IMR-90 (cell line): ENCODE measurements at regions not wholly inside any gene's neighbourhood (a gene's known extent, or its start where the extent isn't known, plus 50 kb on each side); places are given as distances from the start of the nearest gene placed in this dataset.

ENCODE experiments used
- ATAC-seq: fragments of 200-7000 bp; cut with Tn5 transposase; 2 replicates; pipeline ENCODE4 v1.9.1; 2020; ENCODE audit warnings: low read depth, mild to moderate bottlenecking, moderate library complexity
- BruUV-seq: library from RNA; stranded (reverse); fragments of 400-500 nt; replicated peaks from 2 replicates; lab custom pipeline; 2021; lab: Mats Ljungman, UMichigan
- CTCF ChIA-PET: fragments of 300-600 bp; formaldehyde crosslinking; extraction: SDS; loops from one replicate; lab custom pipeline; 2021; ENCODE audit warnings: antibody characterized with exemption; lab: Yijun Ruan, JAX
- POLR2A ChIA-PET: fragments of 300-600 bp; sonication (Branson Sonifier 250); formaldehyde crosslinking; loops from one replicate; lab custom pipeline; 2022; ENCODE audit warnings: antibody characterized with exemption; ENCODE audit not compliant: unreplicated experiment; lab: Charles Lee
- DNase-seq: peaks from one replicate; pipeline ENCODE4 v3.0.0; 2013
- H2AFZ ChIP-seq: replicated peaks from 2 replicates; pipeline ENCODE3; 2013; ENCODE audit warnings: low read length, mild to moderate bottlenecking; ENCODE audit not compliant: poor library complexity
- H2AK5ac ChIP-seq: 2 replicates; pipeline ENCODE4 v1.6.1; 2013; ENCODE audit warnings: low read depth, low read length, inconsistent platforms
- H2AK9ac ChIP-seq: replicated peaks from 2 replicates; pipeline ENCODE3; 2013; ENCODE audit warnings: mild to moderate bottlenecking, low read depth, low read length, moderate library complexity; ENCODE audit not compliant: poor library complexity
- H2BK120ac ChIP-seq: 2 replicates; pipeline ENCODE4 v1.6.1; 2013; ENCODE audit warnings: low read depth, low read length, inconsistent platforms
- H2BK15ac ChIP-seq: 3 replicates; pipeline ENCODE4 v1.6.1; 2013; ENCODE audit warnings: low read depth, low read length, inconsistent platforms
- H2BK20ac ChIP-seq: 2 replicates; pipeline ENCODE4 v1.6.1; 2013; ENCODE audit warnings: low read depth, mild to moderate bottlenecking, inconsistent platforms, low read length, moderate library complexity
- H2BK5ac ChIP-seq: 2 replicates; pipeline ENCODE4 v1.6.1; 2013; ENCODE audit warnings: mild to moderate bottlenecking, low read depth, low read length, inconsistent platforms; ENCODE audit not compliant: poor library complexity, severe bottlenecking
- H3K14ac ChIP-seq: replicated peaks from 2 replicates; pipeline ENCODE4 v1.6.1; 2013; ENCODE audit warnings: low read depth, low read length, inconsistent platforms
- H3K18ac ChIP-seq: 2 replicates; pipeline ENCODE4 v1.6.1; 2013; ENCODE audit warnings: low read depth, low read length, control low read depth
- H3K23ac ChIP-seq: 2 replicates; pipeline ENCODE4 v1.6.1; 2013; ENCODE audit warnings: low read depth, low read length, inconsistent platforms
- H3K27ac ChIP-seq: 2 replicates; pipeline ENCODE4 v1.5.1; 2013; ENCODE audit warnings: mild to moderate bottlenecking, control low read depth, low read length; ENCODE audit not compliant: insufficient read depth
- H3K27me3 ChIP-seq: 2 replicates; pipeline ENCODE4 v1.6.1; 2013; ENCODE audit warnings: low read length; ENCODE audit not compliant: control insufficient read depth, insufficient read depth
- H3K36me3 ChIP-seq: 2 replicates; pipeline ENCODE4 v1.6.1; 2013; ENCODE audit warnings: low read length, mixed read lengths; ENCODE audit not compliant: control insufficient read depth, insufficient read depth
- H3K4ac ChIP-seq: 2 replicates; pipeline ENCODE4 v1.6.1; 2013; ENCODE audit warnings: low read depth, low read length, inconsistent platforms
- H3K4me1 ChIP-seq: 2 replicates; pipeline ENCODE4 v1.6.1; 2013; ENCODE audit warnings: low read length, mixed read lengths; ENCODE audit not compliant: control insufficient read depth, insufficient read depth
- H3K4me2 ChIP-seq: 2 replicates; pipeline ENCODE4 v1.6.1; 2013; ENCODE audit warnings: low read depth, mild to moderate bottlenecking, control low read depth, low read length, moderate library complexity
- H3K4me3 ChIP-seq: 2 replicates; pipeline ENCODE4 v1.5.1; 2013; ENCODE audit warnings: low read depth, mild to moderate bottlenecking, control low read depth, low read length, moderate library complexity; ENCODE audit not compliant: insufficient read depth
- H3K56ac ChIP-seq: 2 replicates; pipeline ENCODE4 v1.6.1; 2013; ENCODE audit warnings: low read length, inconsistent platforms; ENCODE audit not compliant: insufficient read depth; ENCODE audit errors: extremely low read depth
- H3K79me1 ChIP-seq, 2 experiments: 2 replicates each; pipeline ENCODE4 v1.6.1; 2013; ENCODE audit warnings: low read length in 2 of 2, inconsistent platforms in 1 of 2, low read depth in 1 of 2
- H3K9ac ChIP-seq: 2 replicates; pipeline ENCODE4 v1.6.1; 2013; ENCODE audit warnings: low read depth, low read length, control low read depth
- H3K9me1 ChIP-seq: 2 replicates; pipeline ENCODE4 v1.6.1; 2013; ENCODE audit warnings: low read length, inconsistent platforms; ENCODE audit not compliant: insufficient read depth
- H3K9me3 ChIP-seq: 2 replicates; pipeline ENCODE4 v1.6.1; 2013; ENCODE audit warnings: low read length; ENCODE audit not compliant: control insufficient read depth, insufficient read depth
- H4K20me1 ChIP-seq: 2 replicates; pipeline ENCODE4 v1.6.1; 2013; ENCODE audit warnings: low read length, inconsistent platforms; ENCODE audit not compliant: insufficient read depth
- H4K5ac ChIP-seq: 2 replicates; pipeline ENCODE4 v1.6.1; 2013; ENCODE audit warnings: mild to moderate bottlenecking, low read depth, low read length, control low read depth
- H4K8ac ChIP-seq, 2 experiments: 2 replicates each; pipeline ENCODE4 v1.6.1; 2013; ENCODE audit warnings: low read depth in 2 of 2, low read length in 2 of 2, control low read depth in 1 of 2, inconsistent platforms in 1 of 2
- H4K91ac ChIP-seq: 2 replicates; pipeline ENCODE4 v1.6.1; 2013; ENCODE audit warnings: low read depth, low read length, inconsistent platforms; ENCODE audit not compliant: insufficient read depth
- FOS ChIP-seq: fragments of 150-350 bp; IDR thresholded peaks from 2 replicates; pipeline ENCODE4 v1.6.1; 2016; ENCODE audit warnings: low read depth, low read length
- MAZ ChIP-seq: IDR thresholded peaks from 2 replicates; pipeline ENCODE4 v1.6.1; 2012; ENCODE audit warnings: low read depth, mild to moderate bottlenecking, low read length, improper control_type of control experiment, moderate library complexity, borderline replicate concordance
- POLR2A ChIP-seq: IDR thresholded peaks from 2 replicates; pipeline ENCODE4 v1.6.1; 2012; ENCODE audit warnings: mild to moderate bottlenecking, low read depth, low read length
- RCOR1 ChIP-seq: IDR thresholded peaks from 2 replicates; pipeline ENCODE4 v1.6.1; 2012; ENCODE audit warnings: mild to moderate bottlenecking, low read length, improper control_type of control experiment; ENCODE audit not compliant: insufficient replicate concordance
- WGBS, 2 experiments: methylation state at CpG; one replicate each; pipeline versions ENCODE4 v1.1.5 to v1.1.7; 2013; ENCODE audit warnings: missing lambda C conversion rate in 2 of 2; ENCODE audit not compliant: insufficient read length in 1 of 2; ENCODE audit errors: extremely low coverage in 2 of 2; 5-methylcytosine and 5-hydroxymethylcytosine counted together
- dilution Hi-C: fragments of 300-500 bp; cut with HindIII; formaldehyde crosslinking; loops from one replicate; pipeline ENCODE4 v1.14.3; 2018; ENCODE audit warnings: low sequenced_read_pairs; ENCODE audit not compliant: unreplicated experiment
- in situ Hi-C: fragments of 300-500 bp; cut with MboI; formaldehyde crosslinking; loops from 3 replicates; pipeline ENCODE4 v1.14.3; 2019; ENCODE audit warnings: low sequenced_read_pairs, inconsistent platforms, mixed read lengths
- intact Hi-C: fragments of 100-400 bp; cut with micrococcal nuclease; formaldehyde crosslinking; loops from 2 replicates; pipeline ENCODE4 v1.10.0; 2022
- TF ChIP-seq, protein P1 (sequence below): fragments of 150-350 bp; IDR thresholded peaks from 2 replicates; pipeline ENCODE4 v1.6.1; 2017; ENCODE audit warnings: mild to moderate bottlenecking, antibody characterized with exemption, low read length, low read depth
- TF ChIP-seq, protein P2 (sequence below): fragments of 150-350 bp; IDR thresholded peaks from 2 replicates; pipeline ENCODE4 v1.6.1; 2016; ENCODE audit warnings: low read depth, mild to moderate bottlenecking, low read length, moderate library complexity, borderline replicate concordance

DNA sequence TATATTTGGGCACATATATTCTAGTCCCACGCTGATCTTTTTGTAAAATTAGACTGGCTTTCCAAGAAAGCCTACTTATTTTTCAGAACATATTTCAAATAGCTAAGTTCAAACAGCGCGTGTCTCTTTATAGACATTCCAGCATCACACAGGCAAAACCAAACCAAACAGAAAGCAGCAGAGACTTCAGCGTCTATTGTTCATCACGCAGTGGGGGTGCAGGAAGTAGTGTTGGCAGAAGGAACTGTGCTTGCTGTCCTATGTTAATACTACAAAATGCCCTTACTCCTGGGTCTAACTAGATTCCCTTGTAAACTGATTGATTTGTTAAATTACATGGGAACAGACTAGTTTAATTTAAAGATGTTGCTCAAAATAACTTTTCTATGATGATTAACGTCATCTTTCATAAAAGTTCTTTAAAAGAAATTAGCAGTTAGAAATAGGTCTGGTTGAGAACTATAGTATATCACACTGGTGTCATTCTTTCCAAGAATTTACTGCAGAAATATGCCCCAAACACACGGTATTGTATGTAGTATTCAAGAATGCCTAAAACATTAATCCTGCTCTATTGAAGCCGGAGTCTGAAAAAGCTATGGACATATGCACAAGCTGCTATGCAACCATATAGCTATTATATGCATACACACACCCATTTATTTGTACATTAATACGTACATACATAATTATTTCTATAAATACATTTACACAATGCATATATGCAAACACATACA, 436.3 kb downstream of the CBLN2 start:
- no CpG with 5 or more reads among the region's 9 CpGs for WGBS, 2 experiments

More for the DNA sequence above, 436.3 kb downstream of the CBLN2 start:
- no peak for DNase-seq
- ChIA-PET CTCF (no interaction called here), POLR2A (no interaction called here)
- Histone ChIP-seq H3K79me1 (no peaks in the 10 kb centered on the region), H4K20me1 (no peaks in the 10 kb centered on the region), H3K9ac (no peak overlapping the region), H3K27me3 (no peaks in the 10 kb centered on the region), H2BK5ac (no peak overlapping the region), H3K9me1 (no peaks in the 10 kb centered on the region), H4K5ac (no peak overlapping the region), H2BK20ac (no peak overlapping the region), H2BK120ac (no peak overlapping the region), H2AK9ac (no peak overlapping the region), H2BK15ac (no peak overlapping the region), H3K18ac (no peak overlapping the region), H3K27ac (no peak overlapping the region), H3K14ac (no peak overlapping the region), H3K4me1 (no peaks in the 10 kb centered on the region), H2AFZ (no peak overlapping the region), H3K9me3 (peaks cover 4% of the 10 kb centered on the region; the same call in 1 of the 2 replicates), H3K4me2 (no peak overlapping the region), H2AK5ac (no peak overlapping the region), H3K23ac (no peak overlapping the region), H3K56ac (no peak overlapping the region), H3K4me3 (no peak overlapping the region), H4K8ac (no peak overlapping the region), H3K4ac (no peak overlapping the region), H4K91ac (no peak overlapping the region), H3K36me3 (no peaks in the 10 kb centered on the region)
- TF ChIP-seq FOS (no peak), RCOR1 (no peak), MAZ (no peak), POLR2A (no peak)
- TF ChIP-seq, protein P1, sequence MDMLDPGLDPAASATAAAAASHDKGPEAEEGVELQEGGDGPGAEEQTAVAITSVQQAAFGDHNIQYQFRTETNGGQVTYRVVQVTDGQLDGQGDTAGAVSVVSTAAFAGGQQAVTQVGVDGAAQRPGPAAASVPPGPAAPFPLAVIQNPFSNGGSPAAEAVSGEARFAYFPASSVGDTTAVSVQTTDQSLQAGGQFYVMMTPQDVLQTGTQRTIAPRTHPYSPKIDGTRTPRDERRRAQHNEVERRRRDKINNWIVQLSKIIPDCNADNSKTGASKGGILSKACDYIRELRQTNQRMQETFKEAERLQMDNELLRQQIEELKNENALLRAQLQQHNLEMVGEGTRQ, result no peak
- TF ChIP-seq, protein P2, sequence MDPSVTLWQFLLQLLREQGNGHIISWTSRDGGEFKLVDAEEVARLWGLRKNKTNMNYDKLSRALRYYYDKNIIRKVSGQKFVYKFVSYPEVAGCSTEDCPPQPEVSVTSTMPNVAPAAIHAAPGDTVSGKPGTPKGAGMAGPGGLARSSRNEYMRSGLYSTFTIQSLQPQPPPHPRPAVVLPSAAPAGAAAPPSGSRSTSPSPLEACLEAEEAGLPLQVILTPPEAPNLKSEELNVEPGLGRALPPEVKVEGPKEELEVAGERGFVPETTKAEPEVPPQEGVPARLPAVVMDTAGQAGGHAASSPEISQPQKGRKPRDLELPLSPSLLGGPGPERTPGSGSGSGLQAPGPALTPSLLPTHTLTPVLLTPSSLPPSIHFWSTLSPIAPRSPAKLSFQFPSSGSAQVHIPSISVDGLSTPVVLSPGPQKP, result no peak
- dilution Hi-C loops (no loop called here), intact Hi-C loops (no loop called here), in situ Hi-C loops (no loop called here)
- ATAC-seq, result no peak
- no TSS peak for BruUV-seq
